Glutamatergic neuron (in vitro differentiated cells): ENCODE measurements at regions not wholly inside any gene's neighbourhood (a gene's known extent, or its start where the extent isn't known, plus 50 kb on each side); places are given as distances from the start of the nearest gene placed in this dataset.

Experiments used
- DNase-seq: peaks from one replicate; pipeline ENCODE4 v3.0.0; 2022
- H3K27ac Mint-ChIP-seq: one replicate; pipeline ENCODE4 v1.8.0; 2020; ENCODE audit warnings: mild to moderate bottlenecking, mixed read lengths, inconsistent platforms; ENCODE audit not compliant: unreplicated experiment
- H3K27me3 Mint-ChIP-seq: one replicate; pipeline ENCODE4 v1.8.0; 2020; ENCODE audit warnings: mild to moderate bottlenecking, moderate library complexity, mixed read lengths, inconsistent platforms; ENCODE audit not compliant: unreplicated experiment
- H3K36me3 Mint-ChIP-seq: one replicate; pipeline ENCODE4 v1.8.0; 2020; ENCODE audit warnings: mild to moderate bottlenecking, mixed read lengths, inconsistent platforms; ENCODE audit not compliant: unreplicated experiment
- H3K4me1 Mint-ChIP-seq: one replicate; pipeline ENCODE4 v1.8.0; 2020; ENCODE audit warnings: mild to moderate bottlenecking, low read depth, mixed read lengths, inconsistent platforms; ENCODE audit not compliant: unreplicated experiment
- H3K4me3 Mint-ChIP-seq: one replicate; pipeline ENCODE4 v1.8.0; 2020; ENCODE audit warnings: mild to moderate bottlenecking, mixed read lengths, inconsistent platforms; ENCODE audit not compliant: unreplicated experiment
- H3K9me3 Mint-ChIP-seq: one replicate; pipeline ENCODE4 v1.8.0; 2020; ENCODE audit warnings: mild to moderate bottlenecking, moderate library complexity, mixed read lengths, inconsistent platforms; ENCODE audit not compliant: unreplicated experiment
- CTCF ChIP-seq: fragments of 200-600 bp; sonication (generic); IDR thresholded peaks from one replicate; pipeline ENCODE4 v1.5.0; 2021; ENCODE audit not compliant: partially characterized antibody, unreplicated experiment

- Mint-ChIP-seq H3K27me3 (no peaks in the 10 kb centered on the region), H3K4me3 (no peak overlapping the region), H3K27ac (no peak overlapping the region), H3K9me3 (peaks cover 3% of the 10 kb centered on the region), H3K36me3 (no peaks in the 10 kb centered on the region), H3K4me1 (peaks cover 8% of the 10 kb centered on the region)
- TF ChIP-seq CTCF: no peak
- no peak for DNase-seq
Observed at GRCh38 chr5:167863883-167864282, 427.6 kb upstream of the WWC1 start.

- Mint-ChIP-seq H3K4me3 (no peak overlapping the region), H3K27ac (no peak overlapping the region), H3K36me3 (no peaks in the 10 kb centered on the region), H3K4me1 (peaks cover 8% of the 10 kb centered on the region), H3K9me3 (peaks cover 3% of the 10 kb centered on the region), H3K27me3 (peaks cover 2% of the 10 kb centered on the region)
- TF ChIP-seq CTCF: no peak
- DNase-seq: no peak
Observed at GRCh38 chr5:167864801-167865200, 426.6 kb upstream of the WWC1 start.

GRCh38 chr5:167866797-167867196 is 424.6 kb upstream of the WWC1 start:
- H3K9me3 Mint-ChIP-seq: no peaks in the 10 kb centered on the region
- no peak for DNase-seq
- H3K4me1 Mint-ChIP-seq: peaks cover 6% of the 10 kb centered on the region
- no peak overlapping the region for H3K27ac Mint-ChIP-seq
- peaks cover 2% of the 10 kb centered on the region for H3K27me3 Mint-ChIP-seq
- H3K36me3 Mint-ChIP-seq: no peaks in the 10 kb centered on the region
- no peak overlapping the region for H3K4me3 Mint-ChIP-seq
- TF ChIP-seq CTCF: no peak

GRCh38 chr5:167867281-167867680 is 424.2 kb upstream of the WWC1 start:
- TF ChIP-seq CTCF: no peak
- Mint-ChIP-seq H3K27ac (no peak overlapping the region), H3K4me3 (no peak overlapping the region), H3K27me3 (peaks cover 2% of the 10 kb centered on the region), H3K36me3 (no peaks in the 10 kb centered on the region), H3K4me1 (peaks cover 4% of the 10 kb centered on the region), H3K9me3 (no peaks in the 10 kb centered on the region)
- DNase-seq: no peak

GRCh38 chr5:167869125-167869524 is 422.3 kb upstream of the WWC1 start:
- H3K9me3 Mint-ChIP-seq: no peaks in the 10 kb centered on the region
- no peaks in the 10 kb centered on the region for H3K4me1 Mint-ChIP-seq
- peaks cover 1% of the 10 kb centered on the region for H3K36me3 Mint-ChIP-seq
- no peak overlapping the region for H3K27ac Mint-ChIP-seq
- no peak for DNase-seq
- no peak overlapping the region for H3K4me3 Mint-ChIP-seq
- no peak for TF ChIP-seq CTCF
- peaks cover 2% of the 10 kb centered on the region for H3K27me3 Mint-ChIP-seq
